T-helper 1 cell treated with Interleukin-12 subunit alpha and Interleukin-12 subunit beta and Interleukin-4 antibody, amounts not matched to agents 30 ng/mL and 1 ng/mL, for 36 hours (primary cell): ENCODE measurements at regions not wholly inside any gene's neighbourhood (a gene's known extent, or its start where the extent isn't known, plus 50 kb on each side); places are given as distances from the start of the nearest gene placed in this dataset.
"Not testable (repeated sequence)": the region's sequence is repeated elsewhere in the genome, so short reads cannot be mapped to it uniquely, and the experiment has no call there.

Source experiments
- intact Hi-C: fragments of 100-400 bp; cut with micrococcal nuclease; formaldehyde crosslinking; loops from one replicate; pipeline ENCODE4 v1.15.1; 2024

DNA sequence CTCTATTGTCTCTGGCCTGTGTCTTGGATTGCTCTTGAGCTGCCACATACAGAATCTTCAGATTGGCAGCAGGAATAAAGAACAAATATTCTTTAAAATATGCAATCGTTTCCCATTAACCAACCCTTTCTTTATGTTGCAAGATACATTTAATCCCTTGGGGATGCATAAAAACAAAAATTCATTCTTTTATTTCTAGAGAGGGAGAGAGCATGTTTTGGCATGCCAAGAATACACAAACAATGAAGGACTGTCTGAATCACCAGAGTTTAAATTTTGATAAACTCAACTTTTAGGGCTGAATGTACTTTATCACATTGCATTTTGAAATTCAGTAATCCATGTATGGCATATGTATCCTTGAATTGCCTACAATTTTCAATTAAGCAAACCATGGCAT is 154.3 kb upstream of the SEMA3D start:
- intact Hi-C loops, result no loop called here

DNA sequence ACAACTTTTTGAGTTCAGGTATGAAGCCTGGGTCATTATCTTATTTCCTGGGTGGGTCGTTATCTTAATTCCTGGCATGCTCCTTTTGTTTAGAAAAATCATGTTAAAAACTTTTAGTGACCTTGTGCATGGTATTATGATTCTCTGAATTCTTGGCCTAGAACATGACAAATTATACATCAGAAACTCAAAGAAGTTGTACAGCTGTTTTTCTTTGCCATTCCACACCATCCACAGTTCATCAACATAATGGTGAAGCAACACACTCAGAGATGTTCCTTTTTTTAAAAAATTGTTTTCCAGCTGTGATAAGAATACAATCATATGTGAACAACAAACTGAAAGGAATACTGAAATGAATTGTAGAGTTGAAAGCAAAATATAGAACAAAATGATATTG is 149.2 kb upstream of the SEMA3D start:
- intact Hi-C loops, result no loop called here

DNA sequence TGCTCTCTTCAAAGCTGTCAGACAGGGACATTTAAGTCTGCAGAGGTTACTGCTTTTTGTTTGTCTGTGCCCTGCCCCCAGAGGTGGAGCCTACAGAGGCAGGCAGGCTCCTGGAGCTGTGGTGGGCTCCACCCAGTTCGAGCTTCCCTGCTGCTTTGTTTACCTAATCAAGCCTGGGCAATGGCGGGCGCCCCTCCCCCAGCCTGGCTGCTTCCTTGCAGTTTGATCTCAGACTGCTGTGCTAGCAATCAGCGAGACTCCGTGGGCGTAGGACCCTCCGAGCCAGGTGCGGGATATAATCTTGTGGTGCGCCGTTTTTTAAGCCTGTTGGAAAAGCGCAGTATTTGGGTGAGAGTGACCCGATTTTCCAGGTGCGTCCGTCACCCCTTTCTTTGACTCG is 148.3 kb upstream of the SEMA3D start:
- intact Hi-C loops, result not testable (repeated sequence)

DNA sequence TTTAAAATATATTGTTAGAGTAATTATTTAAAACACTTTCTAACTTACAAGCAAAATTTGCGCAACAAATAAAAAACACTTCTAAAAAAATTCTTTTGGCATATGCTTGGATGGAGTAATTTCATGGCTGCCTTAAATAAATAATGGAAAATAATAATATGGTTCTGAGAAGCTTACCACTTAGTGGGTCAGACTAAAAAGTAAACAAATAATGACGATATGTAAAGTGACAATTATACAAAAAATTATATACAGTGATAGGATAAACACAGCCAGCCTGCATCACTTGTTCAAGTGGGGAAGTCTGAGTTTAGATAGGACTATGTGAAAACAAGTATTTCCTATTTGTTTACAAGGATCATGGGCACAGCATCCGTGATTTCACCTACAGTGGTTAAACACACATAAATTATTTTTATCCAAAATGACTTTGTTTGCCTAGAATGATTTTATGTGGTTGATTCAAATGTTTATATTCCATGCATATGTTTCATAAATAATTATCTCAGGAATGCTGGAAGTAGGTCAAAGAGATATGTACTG is 141.7 kb upstream of the SEMA3D start:
- intact Hi-C loops, result no loop called here

DNA sequence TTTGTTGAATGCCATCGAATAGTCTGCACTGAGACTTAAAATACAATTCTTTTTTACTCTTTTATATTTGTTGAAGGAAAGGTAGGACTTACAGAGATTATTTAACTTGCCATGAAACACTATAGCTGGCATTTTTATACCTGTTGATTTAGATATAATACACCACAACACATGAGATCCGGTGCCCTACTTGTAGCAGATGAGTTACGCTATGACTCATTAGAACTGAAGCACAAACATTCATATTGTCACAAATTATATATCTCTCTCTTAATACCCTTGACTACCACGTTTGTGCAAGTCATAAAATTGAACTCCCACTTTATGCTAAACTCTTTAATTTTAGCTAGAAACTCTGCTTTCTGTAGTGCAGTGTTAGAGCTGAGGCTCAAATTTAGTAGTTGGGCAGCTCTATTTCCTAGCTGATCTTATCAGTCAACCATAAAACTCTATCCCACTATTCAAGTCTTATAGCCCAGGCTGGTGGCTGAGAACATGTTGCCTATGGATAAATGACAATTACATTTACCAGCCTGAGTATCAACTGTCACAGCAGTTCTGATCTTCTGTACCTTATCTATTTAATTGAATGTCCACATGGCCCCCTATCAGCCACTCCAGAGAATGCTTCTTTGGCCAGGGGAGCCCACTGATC is 137.4 kb upstream of the SEMA3D start:
- intact Hi-C loops, result no loop called here

DNA sequence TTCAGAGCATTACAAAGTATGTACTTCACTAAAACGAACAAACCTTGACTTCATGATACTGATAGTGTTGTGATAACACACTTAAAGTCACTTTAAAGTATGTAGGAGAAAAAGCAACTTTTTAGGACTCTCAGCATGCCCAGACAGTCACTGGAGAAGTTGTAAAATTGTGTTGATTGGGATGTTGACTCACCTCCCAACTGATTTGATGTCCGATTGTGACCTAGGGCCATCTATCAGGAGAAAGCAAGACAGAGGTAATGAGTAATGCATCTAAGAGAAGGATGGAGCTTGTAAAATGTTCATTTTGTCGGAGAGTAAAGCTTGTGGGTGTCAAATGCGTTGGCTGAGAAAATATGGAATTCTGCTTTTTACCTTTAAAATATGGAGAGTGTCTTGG is 135.4 kb upstream of the SEMA3D start:
- intact Hi-C loops, result no loop called here

DNA sequence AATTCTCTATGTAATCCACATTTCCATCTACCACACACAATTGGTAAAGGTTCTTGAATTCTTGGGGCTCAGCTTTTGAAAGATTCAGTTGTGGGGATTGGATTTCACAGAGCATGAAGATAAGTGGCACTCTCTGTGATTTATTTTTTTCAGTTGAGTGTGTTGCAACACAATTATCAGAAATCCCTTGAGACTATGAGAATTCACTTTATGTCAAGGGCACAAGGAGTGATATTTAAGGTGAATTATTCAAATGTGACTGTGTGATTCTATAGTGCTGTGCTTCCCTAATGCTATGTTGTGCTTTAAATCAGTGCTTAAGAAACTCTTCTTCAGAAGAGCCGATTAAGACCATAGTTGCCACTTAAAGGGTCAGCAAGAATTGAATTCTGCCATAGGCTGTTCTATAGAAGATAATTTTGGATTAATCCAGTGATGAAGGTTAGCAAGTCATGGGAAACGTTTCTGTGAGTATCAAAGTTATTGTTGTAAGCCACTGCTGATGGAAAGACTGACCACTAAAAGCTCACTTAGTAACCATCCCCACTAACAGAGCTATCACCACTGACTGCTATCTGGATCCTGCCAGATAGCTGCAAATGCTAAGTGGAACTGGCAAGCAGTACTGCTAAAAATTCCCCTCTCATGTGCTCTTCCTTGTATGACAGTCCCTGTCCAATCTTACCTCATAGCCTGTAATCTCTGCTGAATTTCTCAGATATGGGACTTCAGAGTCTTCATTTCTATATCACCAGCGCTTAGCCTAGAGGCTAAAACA is 134.0 kb upstream of the SEMA3D start:
- intact Hi-C loops, result no loop called here

DNA sequence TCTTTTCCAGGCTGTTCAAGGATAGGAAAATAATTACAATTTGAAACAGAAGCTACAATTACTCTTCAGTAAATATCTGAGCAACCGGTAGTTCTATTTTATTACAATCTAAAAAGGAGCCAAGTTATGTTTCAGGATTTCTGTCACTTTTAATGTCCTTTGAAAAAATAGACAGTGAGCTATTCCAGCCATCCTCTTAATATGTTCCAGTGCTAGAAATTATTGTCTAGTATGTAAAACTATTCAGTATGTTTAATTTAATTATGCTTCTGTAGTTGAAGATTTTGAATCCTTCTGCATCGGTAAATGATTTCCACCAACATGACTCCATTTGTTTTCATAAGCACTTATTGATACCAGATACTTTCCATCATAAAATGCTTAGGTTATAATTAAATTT is 129.6 kb upstream of the SEMA3D start:
- intact Hi-C loops, result no loop called here

DNA sequence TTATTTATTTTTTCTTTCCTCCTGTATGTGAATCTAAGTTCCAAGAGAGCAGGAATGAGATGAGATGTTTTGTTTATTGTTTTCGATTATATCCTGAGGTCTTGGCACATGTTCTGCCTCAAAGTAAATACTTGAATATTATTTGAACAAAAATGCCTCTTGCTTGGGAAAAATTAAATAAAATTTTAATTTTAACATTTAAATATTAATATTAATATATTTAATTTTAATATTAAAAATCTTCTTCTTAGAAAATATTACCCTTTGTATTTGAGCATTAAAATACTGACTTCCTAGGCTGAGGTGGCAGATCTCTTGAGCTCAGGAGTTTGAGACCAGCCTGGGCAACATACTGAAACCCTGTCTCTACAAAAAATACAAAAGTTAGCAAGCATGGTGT is 123.4 kb upstream of the SEMA3D start:
- intact Hi-C loops, result no loop called here

DNA sequence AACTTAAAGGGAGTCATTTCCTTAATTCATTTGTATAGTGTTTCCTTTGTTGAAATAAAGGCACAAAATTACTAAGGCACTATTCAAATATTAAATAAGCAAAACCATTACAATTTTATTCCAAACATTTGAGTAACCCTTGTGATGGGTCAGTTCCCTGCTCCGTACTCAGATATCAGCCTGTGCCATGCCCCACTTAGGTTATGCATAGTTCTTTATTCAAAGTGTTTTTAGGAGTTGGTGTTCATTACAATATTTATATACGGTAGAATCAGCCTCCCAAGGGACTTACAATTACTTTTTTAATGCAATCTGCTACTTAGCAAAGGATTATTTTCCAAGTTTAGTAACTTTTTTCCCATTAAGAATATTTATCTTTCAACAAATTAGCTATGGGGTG is 119.3 kb upstream of the SEMA3D start:
- intact Hi-C loops, result no loop called here

DNA sequence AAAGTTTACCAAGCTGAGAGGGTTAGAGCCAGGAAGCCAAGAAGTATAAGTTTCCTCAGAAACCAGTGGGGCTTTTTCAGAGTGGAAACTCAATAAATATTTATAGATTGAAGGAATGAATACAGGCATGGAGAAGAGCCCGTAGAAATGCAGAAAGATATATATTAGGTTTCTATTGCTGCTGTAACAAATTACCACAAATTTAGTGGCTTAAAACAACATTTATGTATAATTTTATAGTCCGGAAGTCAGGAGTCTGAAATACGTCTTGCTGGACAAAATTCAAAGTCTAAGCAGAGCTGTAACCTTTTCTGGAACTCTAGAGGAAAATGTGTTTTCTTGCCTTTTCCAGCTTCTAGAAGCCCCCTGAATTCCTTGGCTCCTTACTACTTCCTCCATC is 107.3 kb upstream of the SEMA3D start:
- intact Hi-C loops, result no loop called here

DNA sequence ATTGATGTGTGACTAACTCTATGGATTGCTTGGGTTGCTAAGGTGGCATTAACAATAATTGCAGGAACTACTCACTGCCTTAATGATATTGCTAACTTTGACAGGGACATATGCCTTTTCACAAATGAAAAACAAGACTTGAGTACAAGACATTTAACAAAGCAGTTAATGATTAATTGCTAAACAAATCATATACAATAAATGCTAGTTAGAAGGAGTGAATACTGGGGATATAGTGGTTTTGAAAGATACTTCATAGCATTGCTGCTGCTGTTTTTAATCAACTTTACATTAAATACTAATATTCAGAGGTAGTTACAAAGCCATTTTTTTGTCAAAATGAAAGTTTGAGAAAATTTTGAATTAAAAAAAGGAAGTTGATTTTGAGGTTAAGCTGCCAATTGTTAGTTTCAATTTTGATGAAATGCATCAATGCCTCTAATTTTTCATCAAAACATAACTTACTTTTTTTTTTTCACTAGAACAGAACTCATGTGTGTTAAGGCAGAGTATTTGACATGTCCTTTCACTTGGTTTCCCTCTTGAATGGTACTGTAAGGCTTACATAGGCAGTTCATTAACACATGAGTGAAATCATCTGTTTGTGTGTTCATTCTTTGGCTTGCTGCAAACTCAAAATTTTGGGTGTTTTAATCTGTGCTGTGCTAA is 106.2 kb upstream of the SEMA3D start:
- intact Hi-C loops, result no loop called here

DNA sequence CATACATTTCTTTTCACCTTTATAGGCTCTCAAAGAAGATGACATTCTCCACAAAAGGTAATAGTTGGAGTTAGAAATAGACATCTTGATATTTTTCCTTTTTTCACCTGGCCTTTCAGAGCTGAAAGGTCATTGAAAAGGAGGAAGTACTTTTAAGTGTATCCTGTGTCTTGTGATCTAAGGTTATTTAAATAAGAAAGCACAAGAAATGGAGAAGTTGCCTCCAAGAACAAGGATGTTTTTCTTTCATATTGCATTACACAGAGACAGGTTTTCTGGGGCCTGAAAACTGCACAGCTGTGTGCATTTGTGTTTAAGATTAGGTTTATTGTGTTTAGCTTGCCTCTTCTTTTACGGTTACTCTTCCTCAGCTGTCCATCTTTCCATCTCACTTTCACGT is 103.4 kb upstream of the SEMA3D start:
- intact Hi-C loops, result no loop called here

DNA sequence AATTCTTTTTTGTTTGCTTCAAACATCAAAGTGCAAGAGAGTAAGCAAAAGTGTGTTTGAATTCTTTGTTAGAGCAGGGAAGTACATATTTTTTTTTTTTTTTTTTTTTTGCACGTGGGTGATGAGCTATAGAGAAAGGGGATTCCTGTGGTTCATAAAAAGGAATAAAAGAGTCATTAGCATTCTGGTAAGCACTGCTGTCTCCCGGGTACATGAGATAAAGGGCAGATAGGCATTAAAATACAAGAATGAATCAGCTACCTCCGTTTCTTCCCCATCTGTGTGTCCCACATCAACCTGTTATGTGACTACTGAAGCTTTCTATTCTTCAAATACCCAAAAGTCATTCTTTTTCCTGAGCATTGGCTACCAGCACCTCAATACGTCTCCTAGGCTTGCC is 102.4 kb upstream of the SEMA3D start:
- intact Hi-C loops, result no loop called here

DNA sequence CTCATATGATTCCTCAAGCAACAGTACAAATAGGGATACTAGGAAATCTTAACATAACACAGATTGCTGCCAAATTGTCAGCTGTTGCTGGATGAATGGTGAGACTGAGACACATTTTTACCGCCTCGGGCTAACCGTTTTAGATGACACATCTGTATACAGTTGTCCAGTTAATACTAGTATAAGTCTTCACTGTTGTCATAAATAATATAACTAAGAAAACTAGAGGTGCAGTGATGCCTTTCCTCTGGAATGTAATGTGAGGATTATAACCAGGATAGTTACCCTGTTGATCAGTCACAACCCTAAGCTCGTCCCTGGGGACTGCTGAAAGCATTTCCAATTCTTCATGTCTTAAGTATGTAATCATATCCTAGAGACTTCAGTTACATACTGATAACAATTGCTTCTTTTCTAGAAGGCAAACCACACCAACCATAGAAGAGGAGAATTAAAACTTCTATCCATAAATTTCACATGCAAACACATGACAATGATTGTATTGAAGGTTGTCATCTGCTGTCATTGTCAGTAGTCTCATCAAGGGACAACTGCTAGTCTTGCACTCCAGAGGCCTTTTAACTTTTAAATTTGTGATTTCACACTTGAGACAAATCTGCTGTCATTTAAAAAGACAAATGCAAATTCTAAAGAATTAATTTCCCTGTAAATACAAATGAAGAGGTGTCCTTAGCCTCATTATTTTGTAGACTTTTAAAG is 100.4 kb upstream of the SEMA3D start:
- intact Hi-C loops, result no loop called here

DNA sequence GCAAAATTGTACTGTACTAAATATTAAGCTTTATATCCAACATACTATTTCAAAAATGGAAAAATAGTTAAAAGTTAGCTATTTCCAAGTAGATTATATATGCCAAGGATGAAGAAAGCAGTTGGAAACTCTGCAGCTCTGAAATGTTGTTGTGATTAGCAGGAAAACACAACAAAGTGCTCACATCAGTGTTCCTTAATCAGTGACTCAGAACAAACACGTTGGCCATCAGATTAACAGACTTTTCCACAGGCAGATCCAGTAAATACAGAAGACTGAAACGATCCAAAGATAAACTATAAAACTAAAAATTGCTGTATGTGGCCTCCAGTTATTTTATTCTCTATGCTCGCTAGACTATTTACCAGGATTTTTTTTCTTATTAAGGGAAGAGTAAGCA is 99.6 kb upstream of the SEMA3D start:
- intact Hi-C loops, result no loop called here

DNA sequence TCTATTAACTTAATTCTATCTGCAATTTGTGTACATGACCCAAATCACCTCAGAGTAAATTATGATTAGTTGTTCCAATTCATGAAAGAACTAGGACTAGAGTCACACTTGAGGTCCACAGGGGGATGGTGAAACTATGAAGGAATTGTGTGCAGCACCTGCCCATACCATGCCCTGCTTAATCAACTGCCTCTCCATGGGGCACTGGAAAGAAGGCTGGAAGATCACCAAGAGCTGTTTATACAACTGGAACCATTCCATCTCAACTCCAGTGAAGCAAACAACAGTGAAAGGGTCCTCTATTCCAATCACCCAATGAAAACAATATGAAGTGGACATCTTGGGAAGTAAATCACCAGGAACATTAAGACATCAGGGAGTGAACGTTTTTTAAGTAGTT is 98.7 kb upstream of the SEMA3D start:
- intact Hi-C loops, result no loop called here

DNA sequence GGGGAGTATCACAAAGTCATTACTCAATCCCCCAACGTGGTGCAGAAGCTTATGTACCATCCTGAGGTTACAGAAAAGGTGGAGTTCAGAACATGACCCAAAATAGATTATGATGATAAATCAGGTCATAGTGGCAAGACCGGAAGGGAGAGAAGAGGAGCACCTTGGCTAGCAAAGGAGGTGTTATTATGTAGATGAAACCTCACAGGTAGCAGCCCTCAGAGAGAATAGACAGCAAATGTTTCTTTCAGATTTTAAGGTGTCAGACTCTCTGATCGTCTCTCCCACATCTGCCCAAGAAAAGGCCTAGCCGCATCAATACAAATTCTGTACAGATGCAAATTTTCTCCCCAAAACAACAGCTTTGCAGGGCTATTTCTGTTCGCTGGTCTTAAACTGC is 88.3 kb upstream of the SEMA3D start:
- intact Hi-C loops, result no loop called here

DNA sequence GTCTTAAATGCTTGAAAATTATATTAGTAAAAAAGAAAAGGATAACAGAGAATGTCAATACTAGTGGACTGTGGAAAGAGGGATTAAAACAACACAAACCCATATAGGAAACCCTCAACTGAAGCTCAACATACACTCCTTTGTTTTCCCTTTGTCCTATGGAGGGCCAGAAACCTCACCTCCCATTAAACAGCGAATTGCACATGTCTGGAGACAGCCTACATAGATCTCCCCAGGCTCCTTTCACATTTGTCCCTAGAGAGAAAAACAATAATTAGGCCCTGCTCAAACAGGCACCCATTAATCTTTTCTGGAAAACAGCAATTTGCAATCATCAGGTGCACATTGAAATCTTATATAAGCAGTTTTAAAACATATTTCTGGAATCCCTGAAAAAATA is 87.6 kb upstream of the SEMA3D start:
- intact Hi-C loops, result no loop called here

DNA sequence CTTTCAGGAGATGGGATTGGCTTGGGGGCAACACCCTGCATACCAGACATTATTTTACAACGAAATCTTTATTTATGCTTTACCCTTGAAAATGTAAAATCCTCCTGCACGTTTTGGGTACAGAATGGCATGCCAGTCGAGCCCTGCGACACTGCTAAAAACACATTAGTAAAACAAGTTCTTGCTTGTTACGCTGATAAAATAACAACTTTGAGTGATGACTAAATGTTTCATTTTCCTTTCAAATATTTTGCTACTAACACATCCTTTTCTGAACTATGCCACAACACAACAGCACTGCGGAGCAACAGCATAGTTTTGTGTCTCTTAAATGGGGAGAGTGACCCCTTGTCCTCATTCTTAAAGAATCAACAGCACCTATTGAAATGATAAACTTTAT is 76.0 kb upstream of the SEMA3D start:
- intact Hi-C loops, result no loop called here

DNA sequence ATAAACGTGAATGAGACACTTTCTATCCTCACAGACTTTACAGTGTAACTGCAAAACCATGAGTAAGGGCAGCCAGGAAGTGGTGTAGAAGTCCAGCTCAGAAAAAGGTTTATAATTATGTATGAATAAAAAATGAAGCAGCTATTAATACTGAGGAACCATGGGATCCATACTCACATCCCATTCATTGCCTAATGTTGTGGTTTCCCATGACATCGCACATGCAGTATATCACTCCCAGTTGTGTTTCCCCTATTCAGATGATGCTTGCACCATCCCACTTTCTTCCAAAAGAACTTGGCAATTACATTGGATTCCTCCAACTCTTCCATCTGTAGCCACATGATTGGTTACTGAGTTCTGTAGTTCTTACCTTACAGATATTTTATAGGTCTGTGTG is 74.5 kb upstream of the SEMA3D start:
- intact Hi-C loops, result no loop called here

DNA sequence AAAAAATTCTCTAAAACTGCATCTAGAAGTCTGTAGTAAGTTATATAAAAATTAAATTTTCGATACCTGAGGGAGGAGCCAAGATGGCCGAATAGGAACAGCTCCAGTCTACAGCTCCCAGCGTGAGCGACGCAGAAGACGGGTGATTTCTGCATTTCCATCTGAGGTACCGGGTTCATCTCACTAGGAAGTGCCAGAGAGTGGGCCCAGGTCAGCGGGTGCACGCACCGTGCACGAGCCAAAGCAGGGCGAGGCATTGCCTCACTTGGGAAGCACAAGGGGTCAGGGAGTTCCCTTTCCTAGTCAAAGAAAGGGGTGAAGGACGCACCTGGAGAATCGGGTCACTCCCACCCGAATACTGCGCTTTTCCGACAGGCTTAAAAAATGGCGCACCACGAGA is 62.9 kb upstream of the SEMA3D start:
- intact Hi-C loops, result not testable (repeated sequence)
